ENCODE measurements at regions not wholly inside any gene's neighbourhood (a gene's known extent, or its start where the extent isn't known, plus 50 kb on each side); places are given as distances from the start of the nearest gene placed in this dataset.

DNA sequence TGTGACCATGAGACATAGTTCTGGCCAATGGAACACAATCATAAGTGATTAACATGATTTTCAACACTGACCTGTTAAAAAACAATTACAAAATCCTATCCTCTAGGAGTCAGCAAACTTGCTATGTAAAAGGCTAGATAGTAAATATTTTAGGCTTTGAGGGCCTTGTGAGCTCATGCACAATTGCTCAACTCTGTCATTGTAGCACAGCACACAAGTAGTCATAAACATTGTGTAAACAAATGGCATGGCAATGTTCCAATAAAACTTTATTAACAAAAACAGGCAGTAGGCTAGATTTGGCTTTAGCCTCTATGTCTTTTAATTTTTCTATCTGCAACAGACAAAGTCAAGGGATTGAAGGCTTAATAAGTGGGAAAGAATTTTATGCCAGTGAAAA is 350.7 kb downstream of the C12orf50 start:
- H3K9ac ChIP-seq = no peak overlapping the region
- H3K27ac ChIP-seq = no peak overlapping the region
- DNase-seq = peak; percentile 48
- in situ Hi-C loops (cut with MboI) = no loop called here
- TF ChIP-seq EZH2phosphoT487 (IDR thresholded peaks at IDR 0.05; ENCODE audit: insufficient read depth, low read depth) (no peak), EZH2 (IDR thresholded peaks at IDR 0.05; ENCODE audit: insufficient read depth, poor library complexity, severe bottlenecking) (no peak)
- no peaks in the 10 kb centered on the region for H3K9me2 ChIP-seq (ENCODE audit: insufficient read depth)
- H2AFZ ChIP-seq = no peak overlapping the region
- H3K4me3 ChIP-seq = no peak overlapping the region
- H3K4me1 ChIP-seq (ENCODE audit: insufficient read depth) = no peaks in the 10 kb centered on the region
- H3K27me3 ChIP-seq (replicated peaks; ENCODE audit: insufficient read depth) = no peaks in the 10 kb centered on the region
- H3K4me2 ChIP-seq (ENCODE audit: unreplicated experiment) = no peak overlapping the region
- H3K9me3 ChIP-seq (ENCODE audit: low read depth) = no peaks in the 10 kb centered on the region
- no peaks in the 10 kb centered on the region for H4K20me1 ChIP-seq (ENCODE audit: insufficient read depth)
- H3F3A ChIP-seq (ENCODE audit: insufficient read depth) = peaks cover 8% of the 10 kb centered on the region; the same call in 1 of the 2 replicates
- no peaks in the 10 kb centered on the region for H3K36me3 ChIP-seq (ENCODE audit: low read depth)
- no peaks in the 10 kb centered on the region for H3K79me2 ChIP-seq (ENCODE audit: insufficient read depth)

DNA sequence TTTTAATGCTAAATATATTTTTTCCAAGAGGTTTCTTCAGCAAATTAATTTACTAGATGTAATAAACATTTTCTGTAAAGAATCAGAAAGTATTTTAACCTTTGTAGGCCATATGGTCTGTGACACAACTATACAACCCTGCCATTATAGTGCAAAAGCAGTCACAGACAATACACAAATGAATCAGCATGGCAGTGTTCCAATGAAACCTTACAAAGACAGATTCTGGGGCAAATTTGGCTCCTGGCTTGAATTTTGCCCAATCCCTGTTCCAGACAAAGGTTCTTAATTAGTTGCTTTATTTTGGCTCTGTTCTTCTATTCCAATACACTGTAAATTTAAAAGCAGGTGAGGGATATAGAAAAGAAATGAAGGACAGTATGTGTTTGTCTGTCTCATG is 352.5 kb downstream of the C12orf50 start:
- Histone ChIP-seq H3K4me1 (ENCODE audit: insufficient read depth) (no peaks in the 10 kb centered on the region), H3K27me3 (replicated peaks; ENCODE audit: insufficient read depth) (no peaks in the 10 kb centered on the region), H3K4me3 (no peak overlapping the region), H3K36me3 (ENCODE audit: low read depth) (no peaks in the 10 kb centered on the region), H3K27ac (no peak overlapping the region), H3K9me2 (ENCODE audit: insufficient read depth) (no peaks in the 10 kb centered on the region), H3K4me2 (ENCODE audit: unreplicated experiment) (no peak overlapping the region), H4K20me1 (ENCODE audit: insufficient read depth) (no peaks in the 10 kb centered on the region), H2AFZ (no peak overlapping the region), H3K9ac (no peak overlapping the region), H3K79me2 (ENCODE audit: insufficient read depth) (no peaks in the 10 kb centered on the region), H3K9me3 (ENCODE audit: low read depth) (no peaks in the 10 kb centered on the region), H3F3A (ENCODE audit: insufficient read depth) (peaks cover 8% of the 10 kb centered on the region; the same call in 1 of the 2 replicates)
- DNase-seq = no peak
- in situ Hi-C loops (cut with MboI) = no loop called here
- TF ChIP-seq EZH2phosphoT487 (IDR thresholded peaks at IDR 0.05; ENCODE audit: insufficient read depth, low read depth) = no peak
- no peak for TF ChIP-seq EZH2 (IDR thresholded peaks at IDR 0.05; ENCODE audit: insufficient read depth, poor library complexity, severe bottlenecking)

DNA sequence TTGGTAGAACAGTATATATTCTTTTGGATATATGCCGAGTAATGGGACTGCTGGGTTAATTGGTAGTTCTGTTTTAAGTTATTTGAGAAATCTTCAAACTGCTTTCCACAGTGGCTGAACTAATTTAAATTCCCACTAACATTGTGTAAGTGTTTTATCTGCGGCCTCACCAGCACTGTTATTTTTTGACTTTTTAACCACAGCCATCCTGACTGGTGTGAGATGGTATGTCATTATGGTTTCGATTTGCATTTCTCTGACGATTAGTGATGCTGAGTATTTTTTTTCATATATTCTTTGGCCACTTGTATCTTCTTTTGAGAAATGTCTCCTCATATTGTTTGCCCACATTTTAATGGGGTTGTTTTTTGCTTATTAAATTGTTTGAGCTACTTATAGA is 357.4 kb downstream of the C12orf50 start:
- Histone ChIP-seq H3K4me3 (no peak overlapping the region), H3K27me3 (replicated peaks; ENCODE audit: insufficient read depth) (no peaks in the 10 kb centered on the region), H3K79me2 (ENCODE audit: insufficient read depth) (no peaks in the 10 kb centered on the region), H3F3A (ENCODE audit: insufficient read depth) (no peaks in the 10 kb centered on the region), H3K9ac (no peak overlapping the region), H3K27ac (no peak overlapping the region), H2AFZ (no peak overlapping the region), H4K20me1 (ENCODE audit: insufficient read depth) (no peaks in the 10 kb centered on the region), H3K4me2 (ENCODE audit: unreplicated experiment) (no peak overlapping the region), H3K9me3 (ENCODE audit: low read depth) (no peaks in the 10 kb centered on the region), H3K4me1 (ENCODE audit: insufficient read depth) (no peaks in the 10 kb centered on the region), H3K36me3 (ENCODE audit: low read depth) (no peaks in the 10 kb centered on the region), H3K9me2 (ENCODE audit: insufficient read depth) (no peaks in the 10 kb centered on the region)
- TF ChIP-seq EZH2 (IDR thresholded peaks at IDR 0.05; ENCODE audit: insufficient read depth, poor library complexity, severe bottlenecking) (no peak), EZH2phosphoT487 (IDR thresholded peaks at IDR 0.05; ENCODE audit: insufficient read depth, low read depth) (no peak)
- no peak for DNase-seq
- WGBS, 2 experiments (ENCODE audit: low coverage in 1 of 2, low lambda C conversion rate in 2 of 2, missing lambda C conversion rate in 2 of 2) = 74 to 80% methylated on average over 4 of the region's 4 CpGs
- in situ Hi-C loops (cut with MboI) = no loop called here

DNA sequence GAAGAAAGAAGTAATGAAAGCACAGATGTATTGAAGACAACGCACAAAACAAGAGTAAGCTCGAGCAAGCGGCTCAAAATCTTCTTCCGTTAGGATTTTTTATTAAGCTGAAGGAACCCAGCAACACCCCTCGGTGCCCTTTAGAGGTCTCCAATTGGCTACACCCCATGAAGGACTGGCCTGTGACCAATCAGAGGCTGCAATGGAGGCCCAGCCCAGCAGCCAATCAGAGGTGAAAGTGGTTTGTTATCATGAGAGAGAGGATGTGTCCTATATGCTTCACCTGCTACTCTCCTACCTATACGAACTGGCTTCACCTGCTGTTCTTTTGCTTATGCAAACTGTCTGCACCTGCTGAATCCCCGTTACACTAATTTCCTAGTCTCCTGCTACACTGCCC is 358.8 kb downstream of the C12orf50 start:
- H3K4me3 ChIP-seq = no peak overlapping the region
- in situ Hi-C loops (cut with MboI) = no loop called here
- no peak for DNase-seq
- H3K4me1 ChIP-seq (ENCODE audit: insufficient read depth) = no peaks in the 10 kb centered on the region
- H3K9ac ChIP-seq = no peak overlapping the region
- no peaks in the 10 kb centered on the region for H4K20me1 ChIP-seq (ENCODE audit: insufficient read depth)
- no peaks in the 10 kb centered on the region for H3K9me3 ChIP-seq (ENCODE audit: low read depth)
- no peaks in the 10 kb centered on the region for H3K9me2 ChIP-seq (ENCODE audit: insufficient read depth)
- H3K79me2 ChIP-seq (ENCODE audit: insufficient read depth) = no peaks in the 10 kb centered on the region
- H3K4me2 ChIP-seq (ENCODE audit: unreplicated experiment) = no peak overlapping the region
- no peak overlapping the region for H3K27ac ChIP-seq
- H3K36me3 ChIP-seq (ENCODE audit: low read depth) = no peaks in the 10 kb centered on the region
- TF ChIP-seq EZH2 (IDR thresholded peaks at IDR 0.05; ENCODE audit: insufficient read depth, poor library complexity, severe bottlenecking) = no peak
- TF ChIP-seq EZH2phosphoT487 (IDR thresholded peaks at IDR 0.05; ENCODE audit: insufficient read depth, low read depth) = no peak
- H3F3A ChIP-seq (ENCODE audit: insufficient read depth) = no peaks in the 10 kb centered on the region
- 76 to 80% methylated on average over 7 of the region's 7 CpGs for WGBS, 2 experiments (ENCODE audit: low coverage in 1 of 2, low lambda C conversion rate in 2 of 2, missing lambda C conversion rate in 2 of 2)
- H2AFZ ChIP-seq = no peak overlapping the region
- H3K27me3 ChIP-seq (replicated peaks; ENCODE audit: insufficient read depth) = no peaks in the 10 kb centered on the region

DNA sequence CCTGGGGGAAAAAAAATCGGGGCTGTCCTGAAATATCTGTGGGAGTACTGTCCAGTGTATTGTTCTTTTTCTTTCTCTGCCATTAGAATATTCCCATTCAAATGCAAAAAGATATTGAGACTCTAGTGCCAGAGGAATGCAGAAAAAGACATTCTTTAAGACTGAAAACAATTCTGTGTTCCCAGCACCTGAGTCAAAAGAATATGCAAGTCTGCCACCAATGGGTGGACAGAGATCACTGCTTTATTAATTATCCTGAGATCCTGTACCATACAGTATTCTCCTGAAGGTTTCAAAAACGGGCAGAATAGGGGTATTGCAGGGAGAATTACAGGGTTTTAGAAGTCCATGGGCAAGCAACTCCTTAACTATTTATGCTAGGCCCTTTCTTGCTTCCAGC is 361.8 kb downstream of the C12orf50 start:
- Histone ChIP-seq H3K9me3 (ENCODE audit: low read depth) (no peaks in the 10 kb centered on the region), H3K9me2 (ENCODE audit: insufficient read depth) (no peaks in the 10 kb centered on the region), H3K36me3 (ENCODE audit: low read depth) (no peaks in the 10 kb centered on the region), H3K27ac (no peak overlapping the region), H3K79me2 (ENCODE audit: insufficient read depth) (no peaks in the 10 kb centered on the region), H3K27me3 (replicated peaks; ENCODE audit: insufficient read depth) (no peaks in the 10 kb centered on the region), H3K4me1 (ENCODE audit: insufficient read depth) (0 out of 2 replicates have a peak, but pooled peaks cover 3% of the 10 kb centered on the region), H4K20me1 (ENCODE audit: insufficient read depth) (no peaks in the 10 kb centered on the region), H2AFZ (no peak overlapping the region), H3F3A (ENCODE audit: insufficient read depth) (no peaks in the 10 kb centered on the region), H3K4me2 (ENCODE audit: unreplicated experiment) (no peak overlapping the region), H3K9ac (no peak overlapping the region), H3K4me3 (no peak overlapping the region)
- DNase-seq = peak; percentile 46
- TF ChIP-seq EZH2phosphoT487 (IDR thresholded peaks at IDR 0.05; ENCODE audit: insufficient read depth, low read depth) (no peak), EZH2 (IDR thresholded peaks at IDR 0.05; ENCODE audit: insufficient read depth, poor library complexity, severe bottlenecking) (no peak)
- 13 to 19% methylated on average over 2 of the region's 2 CpGs for WGBS, 2 experiments (ENCODE audit: low coverage in 1 of 2, low lambda C conversion rate in 2 of 2, missing lambda C conversion rate in 2 of 2)
- in situ Hi-C loops (cut with MboI) = no loop called here
